Activated CD8-positive, alpha-beta memory T cell treated with anti-CD3 and anti-CD28 coated beads for 4 hours (primary cell): ENCODE measurements at regions not wholly inside any gene's neighbourhood (a gene's known extent, or its start where the extent isn't known, plus 50 kb on each side); places are given as distances from the start of the nearest gene placed in this dataset.

Experiments
- DNase-seq, 2 donors: peaks; one replicate each; pipeline ENCODE4 v3.0.0-alpha.2; 2020; ENCODE audit warnings: low read depth in 2 of 2

DNA sequence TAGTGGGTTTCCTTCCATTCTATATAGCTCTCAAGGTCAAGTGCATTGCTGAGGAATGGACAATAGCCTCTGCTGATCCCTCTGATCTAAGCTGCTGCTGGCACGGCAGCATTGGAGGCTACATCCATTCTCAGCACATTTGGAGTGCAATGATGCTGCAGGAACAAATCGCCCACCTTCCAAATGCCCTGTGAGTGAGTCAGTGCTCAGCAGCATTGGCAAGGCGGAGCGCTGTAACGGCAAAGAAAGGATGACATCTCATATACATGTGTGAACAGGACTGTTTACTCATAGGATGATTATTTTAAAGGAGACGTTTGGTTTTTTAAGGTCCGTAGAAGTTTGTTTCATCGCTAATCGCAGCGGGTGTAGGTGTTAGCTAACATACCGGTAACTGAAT is 408.7 kb downstream of the ARHGEF28 start:
- no peak for DNase-seq

DNA sequence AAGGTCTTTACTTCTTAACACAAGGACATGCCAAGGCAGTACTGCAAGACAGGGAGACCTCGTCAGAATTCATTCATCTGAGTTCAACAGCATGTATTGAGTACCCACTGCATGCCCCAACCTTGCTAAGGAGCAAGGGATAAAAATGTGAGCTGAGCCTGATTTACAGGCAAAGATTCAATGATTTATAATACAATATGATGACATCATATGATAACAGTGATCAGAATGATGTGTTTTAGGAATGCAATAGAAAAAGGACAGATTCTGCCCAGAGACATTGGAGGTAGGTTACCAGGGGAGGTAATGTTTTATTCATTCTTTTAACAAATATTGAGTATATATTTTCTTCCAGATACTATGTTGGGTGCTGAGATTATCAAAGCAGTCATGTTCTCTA is 406.6 kb downstream of the ARHGEF28 start:
- DNase-seq: no peak

- no peak for DNase-seq
Observed at GRCh38 chr5:74031536-74031935, 405.5 kb downstream of the ARHGEF28 start.

DNA sequence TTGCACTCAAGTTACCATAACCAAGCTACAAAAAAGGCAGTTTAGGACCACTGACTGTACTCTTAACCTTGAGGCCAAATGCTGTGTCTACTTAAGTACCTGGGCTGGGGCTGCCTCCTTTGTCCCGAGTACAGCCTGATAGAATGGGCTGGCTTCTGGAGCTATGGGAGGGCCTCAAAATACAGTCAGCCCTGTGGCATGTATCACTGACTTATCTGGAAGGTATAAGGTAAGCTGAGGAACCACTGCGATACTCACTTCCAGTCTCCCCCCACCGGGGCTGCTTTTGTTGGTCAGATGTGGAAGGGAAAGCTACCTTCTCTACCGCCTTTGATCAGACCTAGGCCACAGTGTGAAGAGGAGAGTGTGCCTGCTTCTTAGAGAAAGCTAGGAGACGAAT is 404.8 kb downstream of the ARHGEF28 start:
- DNase-seq: no peak

DNA sequence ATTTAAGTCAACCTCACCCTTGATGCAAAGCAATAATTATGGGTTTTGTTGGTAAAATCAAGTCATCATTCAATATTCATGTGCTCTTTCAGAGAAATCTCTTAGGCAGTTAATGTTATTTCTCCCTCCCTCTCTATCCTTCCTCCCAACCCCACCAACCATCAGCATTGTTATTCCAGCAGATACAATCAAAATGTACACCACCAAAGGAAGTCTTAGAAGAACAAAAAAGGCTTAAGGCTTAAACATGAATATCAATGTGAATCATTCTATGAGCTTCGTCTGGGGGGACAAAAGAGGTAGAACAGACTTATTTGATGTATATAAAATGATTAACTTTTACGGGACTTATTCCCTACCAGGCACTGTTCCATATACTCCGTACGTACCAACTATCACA is 404.4 kb downstream of the ARHGEF28 start:
- no peak for DNase-seq

GRCh38 chr5:74028976-74029375 is 403.0 kb downstream of the ARHGEF28 start:
- DNase-seq: no peak

DNA sequence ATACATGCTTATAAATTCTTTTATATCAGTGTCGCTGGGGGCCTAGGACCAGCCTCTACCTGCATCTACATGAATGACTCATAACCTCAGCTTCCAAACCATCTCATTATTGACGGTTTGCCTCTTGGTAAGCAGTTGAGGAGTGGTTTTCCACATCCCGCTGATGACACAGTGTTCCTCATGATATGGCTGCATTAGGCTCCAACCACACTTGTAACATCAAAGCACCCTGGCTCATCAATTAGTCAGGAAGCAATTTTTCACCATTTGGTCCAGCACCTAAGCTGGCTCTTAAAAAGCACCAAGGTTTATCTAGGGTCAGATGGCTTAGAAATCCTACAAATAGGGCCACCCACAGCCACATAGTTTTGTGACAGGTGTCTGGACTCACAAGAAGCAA is 402.4 kb downstream of the ARHGEF28 start:
- DNase-seq: no peak

- DNase-seq: no peak
Observed at GRCh38 chr5:74027732-74028338, 401.8 kb downstream of the ARHGEF28 start.

- DNase-seq: no peak
Observed at GRCh38 chr5:74026310-74026709, 400.3 kb downstream of the ARHGEF28 start.

- no peak for DNase-seq
Observed at GRCh38 chr5:74021126-74021525, 395.1 kb downstream of the ARHGEF28 start.

GRCh38 chr5:74020503-74020902 is 394.5 kb downstream of the ARHGEF28 start:
- DNase-seq: no peak

DNA sequence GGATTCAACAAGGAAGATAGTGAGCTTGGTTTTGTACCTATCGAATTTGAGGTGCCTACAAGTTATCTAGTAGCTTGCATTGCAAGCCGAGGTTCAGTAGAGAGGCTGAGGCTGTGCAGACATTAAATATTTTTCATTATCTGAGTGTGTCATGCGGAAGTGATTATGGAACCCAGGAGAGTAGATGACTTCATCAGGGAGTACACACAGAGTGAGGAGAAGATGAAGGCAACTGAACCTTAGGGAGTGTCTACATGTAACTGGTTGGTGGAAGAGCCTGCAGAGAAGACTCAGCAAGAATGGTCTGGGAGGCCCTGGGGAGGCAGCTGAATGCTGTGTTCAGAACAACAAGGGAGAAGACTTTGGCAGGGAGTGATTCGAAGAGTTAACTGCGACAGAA is 393.9 kb downstream of the ARHGEF28 start:
- DNase-seq: no peak

GRCh38 chr5:74017786-74018211 is 391.8 kb downstream of the ARHGEF28 start:
- DNase-seq: no peak

GRCh38 chr5:74017112-74017511 is 391.1 kb downstream of the ARHGEF28 start:
- no peak for DNase-seq

DNA sequence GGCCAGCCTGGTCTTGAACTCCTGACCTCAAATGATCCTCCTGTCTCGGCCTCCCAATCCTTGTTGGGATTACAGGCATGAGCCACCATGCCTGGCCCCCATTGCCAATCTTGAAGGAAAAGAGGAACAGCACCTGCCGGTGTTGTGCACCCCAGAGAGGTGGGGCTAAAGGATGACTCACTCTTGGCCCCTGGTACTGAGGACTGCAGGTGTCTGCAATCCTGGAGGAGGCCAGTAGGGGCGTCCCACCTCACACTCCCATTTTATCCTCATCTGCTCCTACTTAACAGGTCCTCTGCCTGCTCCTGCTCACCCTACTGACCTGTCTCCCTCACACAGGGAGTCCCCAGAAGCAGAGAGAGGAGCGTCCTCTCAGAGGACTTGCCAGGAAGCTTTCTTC is 390.4 kb downstream of the ARHGEF28 start:
- DNase-seq: no peak

- no peak for DNase-seq
Observed at GRCh38 chr5:74015716-74016115, 389.7 kb downstream of the ARHGEF28 start.

- DNase-seq: no peak
Observed at GRCh38 chr5:74013222-74013621, 387.2 kb downstream of the ARHGEF28 start.

DNA sequence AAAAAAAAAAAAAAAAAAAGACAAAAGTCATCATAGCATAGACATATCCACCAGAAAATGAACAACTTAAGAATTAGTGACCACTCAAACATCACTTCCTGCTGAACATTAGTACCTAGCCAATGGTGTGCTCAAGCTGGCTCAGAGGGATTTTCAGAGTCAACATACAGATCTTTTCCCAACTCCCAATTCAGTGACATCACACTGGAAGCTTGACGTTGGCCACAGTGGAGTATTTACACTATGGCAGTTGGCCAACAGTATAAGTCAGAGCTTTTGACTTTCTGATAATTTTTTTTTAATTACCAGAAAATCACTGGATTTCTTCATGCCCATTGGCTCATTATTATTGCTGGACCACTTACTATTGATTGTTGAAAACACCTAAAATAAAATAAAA is 383.5 kb downstream of the ARHGEF28 start:
- no peak for DNase-seq

DNA sequence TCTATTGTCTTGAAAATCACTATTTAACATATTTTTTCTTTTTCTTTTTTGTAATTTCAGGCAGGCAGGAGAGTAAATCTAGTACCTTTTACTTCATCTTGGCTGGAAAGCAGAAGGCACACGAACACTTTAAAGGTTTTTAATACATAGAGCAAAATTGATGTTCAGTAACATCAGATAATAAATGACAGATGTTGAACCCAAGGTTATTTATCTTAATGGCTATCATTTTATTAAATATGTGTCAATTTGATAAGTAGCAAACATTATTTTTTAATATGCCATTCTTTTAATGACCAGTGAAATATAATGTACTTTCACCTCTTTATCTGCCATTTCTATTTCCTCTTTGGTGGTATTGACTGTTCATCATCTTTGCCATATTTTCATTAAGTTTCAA is 381.2 kb downstream of the ARHGEF28 start:
- DNase-seq: no peak

- no peak for DNase-seq
Observed at GRCh38 chr5:73999297-73999696, 373.3 kb downstream of the ARHGEF28 start.

GRCh38 chr5:73998489-73998888 is 372.5 kb downstream of the ARHGEF28 start:
- DNase-seq: no peak

DNA sequence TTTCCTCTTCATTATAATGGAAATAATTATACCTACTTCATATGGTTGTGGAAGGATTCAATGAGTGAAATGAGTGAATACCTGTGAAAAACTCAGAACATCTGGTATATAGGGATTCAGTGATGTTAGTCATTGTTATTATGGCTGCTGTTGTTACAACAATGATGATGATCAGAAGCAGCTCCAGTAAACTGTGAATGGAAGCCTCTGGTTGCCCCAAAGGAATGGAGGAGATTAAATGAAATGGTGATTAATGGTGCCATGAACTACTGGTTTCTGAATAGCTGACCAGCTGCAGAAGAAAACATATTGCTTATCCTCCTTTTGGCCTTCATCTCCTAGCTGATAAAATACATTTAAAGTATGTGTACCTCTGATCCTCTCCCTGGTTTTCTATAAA is 372.0 kb downstream of the ARHGEF28 start:
- DNase-seq: no peak

GRCh38 chr5:73996151-73996755 is 370.3 kb downstream of the ARHGEF28 start:
- DNase-seq: no peak

DNA sequence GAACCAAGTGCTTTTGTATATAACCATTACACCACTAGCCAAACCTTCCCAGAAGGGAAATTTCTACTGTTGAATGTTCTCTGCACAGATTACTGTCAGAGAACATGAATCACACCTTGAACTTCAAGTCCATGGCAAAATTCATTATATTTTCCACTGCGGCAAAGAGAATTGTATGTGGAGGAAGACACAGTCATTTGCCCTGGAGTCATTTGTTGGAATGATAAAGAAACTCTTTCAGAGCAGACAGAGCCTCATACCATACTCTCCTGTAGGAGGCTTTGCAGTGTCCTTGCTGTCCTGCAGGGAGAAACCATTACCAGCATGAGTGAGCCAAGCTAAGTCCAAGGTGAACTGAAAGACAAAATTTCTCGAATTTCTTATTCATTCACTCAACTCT is 369.0 kb downstream of the ARHGEF28 start:
- no peak for DNase-seq
